IMR-90 (cell line): ENCODE measurements at regions not wholly inside any gene's neighbourhood (a gene's known extent, or its start where the extent isn't known, plus 50 kb on each side); places are given as distances from the start of the nearest gene placed in this dataset.
A peak's percentile ranks its signal among the peaks of the same experiment; 100 is the strongest.

Experiments used
- CEBPB ChIP-seq: IDR thresholded peaks from 2 replicates; pipeline ENCODE4 v1.6.1; 2012; ENCODE audit warnings: low read depth, low read length, improper control_type of control experiment
- FOS ChIP-seq: fragments of 150-350 bp; IDR thresholded peaks from 2 replicates; pipeline ENCODE4 v1.6.1; 2016; ENCODE audit warnings: low read depth, low read length
- POLR2A ChIP-seq: IDR thresholded peaks from 2 replicates; pipeline ENCODE4 v1.6.1; 2012; ENCODE audit warnings: mild to moderate bottlenecking, low read depth, low read length
- TF ChIP-seq, protein P1 (sequence below): conservative IDR thresholded peaks from 2 replicates; pipeline ENCODE4 v1.5.1; 2012; ENCODE audit warnings: mild to moderate bottlenecking, low read depth, low read length, improper control_type of control experiment

DNA sequence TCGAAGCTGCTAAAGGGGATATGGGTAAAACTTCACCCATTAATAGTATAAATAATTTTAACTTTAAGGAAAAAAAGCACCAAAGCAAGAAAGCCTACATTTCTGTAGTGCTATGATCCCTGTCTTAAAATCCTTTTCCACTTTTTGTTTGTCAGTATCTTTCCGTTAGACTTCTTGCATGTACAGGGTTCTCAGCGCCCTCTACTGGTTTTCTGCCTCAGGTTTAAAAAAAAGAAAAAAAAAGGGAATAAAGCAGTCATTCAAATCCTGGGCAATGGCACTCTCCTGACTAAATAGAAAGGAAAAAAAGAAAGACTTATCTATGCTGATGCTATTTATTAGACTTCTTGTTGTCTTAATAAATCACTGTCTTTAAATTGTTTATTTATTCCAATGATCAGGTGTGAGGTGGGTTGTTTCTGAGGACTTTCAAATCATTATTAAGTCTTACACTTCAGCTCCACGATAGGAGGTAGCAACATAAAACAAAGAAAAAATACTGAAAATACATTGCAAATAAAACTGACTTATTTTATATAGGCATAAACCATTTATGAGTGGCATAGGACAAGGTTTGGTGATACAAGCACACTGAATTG, 475.4 kb upstream of the NR5A2 start:
- TF ChIP-seq, protein P1, sequence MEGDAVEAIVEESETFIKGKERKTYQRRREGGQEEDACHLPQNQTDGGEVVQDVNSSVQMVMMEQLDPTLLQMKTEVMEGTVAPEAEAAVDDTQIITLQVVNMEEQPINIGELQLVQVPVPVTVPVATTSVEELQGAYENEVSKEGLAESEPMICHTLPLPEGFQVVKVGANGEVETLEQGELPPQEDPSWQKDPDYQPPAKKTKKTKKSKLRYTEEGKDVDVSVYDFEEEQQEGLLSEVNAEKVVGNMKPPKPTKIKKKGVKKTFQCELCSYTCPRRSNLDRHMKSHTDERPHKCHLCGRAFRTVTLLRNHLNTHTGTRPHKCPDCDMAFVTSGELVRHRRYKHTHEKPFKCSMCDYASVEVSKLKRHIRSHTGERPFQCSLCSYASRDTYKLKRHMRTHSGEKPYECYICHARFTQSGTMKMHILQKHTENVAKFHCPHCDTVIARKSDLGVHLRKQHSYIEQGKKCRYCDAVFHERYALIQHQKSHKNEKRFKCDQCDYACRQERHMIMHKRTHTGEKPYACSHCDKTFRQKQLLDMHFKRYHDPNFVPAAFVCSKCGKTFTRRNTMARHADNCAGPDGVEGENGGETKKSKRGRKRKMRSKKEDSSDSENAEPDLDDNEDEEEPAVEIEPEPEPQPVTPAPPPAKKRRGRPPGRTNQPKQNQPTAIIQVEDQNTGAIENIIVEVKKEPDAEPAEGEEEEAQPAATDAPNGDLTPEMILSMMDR = peak; percentile 85
- no peak for TF ChIP-seq POLR2A
- TF ChIP-seq FOS = no peak
- no peak for TF ChIP-seq CEBPB
